ENCODE measurements at regions not wholly inside any gene's neighbourhood (a gene's known extent, or its start where the extent isn't known, plus 50 kb on each side); places are given as distances from the start of the nearest gene placed in this dataset.
"Not testable (repeated sequence)": the region's sequence is repeated elsewhere in the genome, so short reads cannot be mapped to it uniquely, and the experiment has no call there.

GRCh38 chr2:87543797-87544196 is 204.1 kb upstream of the PLGLB2 start:
- not testable (repeated sequence) for TF ChIP-seq POLR2A, CTCF, POLR2AphosphoS5 (IDR thresholded peaks at IDR 0.05)
